H1 (cell line): ENCODE measurements at regions not wholly inside any gene's neighbourhood (a gene's known extent, or its start where the extent isn't known, plus 50 kb on each side); places are given as distances from the start of the nearest gene placed in this dataset.

Experiments used
- CTCF ChIA-PET: fragments of 300-600 bp; sonication (Branson Sonifier 250); formaldehyde crosslinking; loops from one replicate; lab custom pipeline; 2021; ENCODE audit not compliant: partially characterized antibody; lab: Charles Lee
- POLR2A ChIA-PET: fragments of 300-600 bp; sonication (Branson Sonifier 250); formaldehyde crosslinking; loops from one replicate; lab custom pipeline; 2021; ENCODE audit warnings: inconsistent platforms; ENCODE audit not compliant: partially characterized antibody; lab: Charles Lee
- DNase-seq, 2 experiments: peaks; one replicate each; pipeline versions ENCODE4 v3.0.0 to v3.0.0-alpha.2; 2010 to 2022; ENCODE audit warnings: low spot score in 2 of 2, low read depth in 1 of 2, mixed read lengths in 1 of 2
- FAIRE-seq: peaks from 2 replicates; lab custom pipeline; 2011; peaks lifted over from hg19 to GRCh38; lab: Jason Lieb, UNC
- H2AFZ ChIP-seq: 2 replicates; pipeline ENCODE4 v1.8.1; 2012; ENCODE audit warnings: low read length, inconsistent platforms
- H2AK5ac ChIP-seq: 2 replicates; pipeline ENCODE4 v1.6.1; 2013; ENCODE audit warnings: low read depth, low read length
- H2BK120ac ChIP-seq: replicated peaks from 2 replicates; pipeline ENCODE3; 2013; ENCODE audit warnings: low read depth, low read length, inconsistent platforms
- H2BK12ac ChIP-seq: 2 replicates; pipeline ENCODE4 v1.6.1; 2013; ENCODE audit warnings: low read depth, low read length
- H2BK15ac ChIP-seq: 2 replicates; pipeline ENCODE4 v1.6.1; 2013; ENCODE audit warnings: low read length
- H2BK20ac ChIP-seq: 2 replicates; pipeline ENCODE4 v1.6.1; 2013; ENCODE audit warnings: low read length
- H2BK5ac ChIP-seq: 2 replicates; pipeline ENCODE4 v1.6.1; 2013; ENCODE audit warnings: low read depth, low read length
- H3K14ac ChIP-seq: 2 replicates; pipeline ENCODE4 v1.6.1; 2013; ENCODE audit warnings: inconsistent platforms; ENCODE audit not compliant: insufficient read length
- H3K18ac ChIP-seq: 2 replicates; pipeline ENCODE4 v1.6.1; 2013; ENCODE audit warnings: low read length; ENCODE audit errors: extremely low read depth
- H3K23ac ChIP-seq: 2 replicates; pipeline ENCODE4 v1.6.1; 2013; ENCODE audit warnings: inconsistent platforms; ENCODE audit not compliant: insufficient read length
- H3K23me2 ChIP-seq: 2 replicates; pipeline ENCODE4 v1.6.1; 2013; ENCODE audit warnings: low read depth, low read length
- H3K27ac ChIP-seq: 2 replicates; pipeline ENCODE4 v1.6.1; 2011; ENCODE audit warnings: low read depth, low read length, inconsistent platforms
- H3K27me3 ChIP-seq, 4 experiments: replicated peaks in 1 of 4; 1 replicate in 1 of 4; 2 replicates in 3 of 4; pipeline versions ENCODE4 v1.6.1 to v1.8.1; 2011 to 2013; ENCODE audit warnings: low read length in 3 of 4, mild to moderate bottlenecking in 3 of 4, inconsistent platforms in 2 of 4, mixed read lengths in 2 of 4, moderate library complexity in 1 of 4; ENCODE audit not compliant: control insufficient read depth in 3 of 4, insufficient read depth in 3 of 4; ENCODE audit errors: extremely low read depth in 1 of 4
- H3K36me3 ChIP-seq, 4 experiments: 2 replicates each; pipeline versions ENCODE4 v1.6.1 to v1.8.1; 2011 to 2013; ENCODE audit warnings: mild to moderate bottlenecking in 4 of 4, low read length in 3 of 4, moderate library complexity in 2 of 4, control low read depth in 1 of 4, inconsistent platforms in 1 of 4; ENCODE audit not compliant: insufficient read depth in 4 of 4, control insufficient read depth in 2 of 4
- H3K4ac ChIP-seq: replicated peaks from 2 replicates; pipeline ENCODE3; 2013; ENCODE audit warnings: low read length, low read depth, mixed read lengths, inconsistent platforms; ENCODE audit not compliant: insufficient read length
- H3K4me1 ChIP-seq, 4 experiments: replicated peaks in 1 of 4; 1 replicate in 1 of 4; 2 replicates in 3 of 4; pipeline versions ENCODE4 v1.6.1 to v1.8.1; 2011 to 2013; ENCODE audit warnings: low read length in 3 of 4, inconsistent platforms in 2 of 4, mixed read lengths in 1 of 4; ENCODE audit not compliant: insufficient read depth in 4 of 4, control insufficient read depth in 3 of 4
- H3K4me2 ChIP-seq, 2 experiments: 2 replicates each; pipeline versions ENCODE4 v1.6.1 to v1.8.1; 2011 to 2013; ENCODE audit warnings: low read depth in 2 of 2, low read length in 2 of 2, control low read depth in 1 of 2, inconsistent platforms in 1 of 2, mild to moderate bottlenecking in 1 of 2; ENCODE audit not compliant: insufficient read depth in 1 of 2
- H3K4me3 ChIP-seq, 4 experiments: fragments of 200-600, 300-600 bp in 1 of 4; sonication (generic), shearing (Covaris generic), sonication (Bioruptor Twin) in 1 of 4; 2 replicates each; pipeline versions ENCODE4 v1.5.1 to v1.8.1; 2011 to 2016; ENCODE audit warnings: low read length in 4 of 4, low read depth in 3 of 4, control low read depth in 2 of 4, inconsistent platforms in 2 of 4, mild to moderate bottlenecking in 2 of 4, mixed read lengths in 1 of 4, moderate library complexity in 1 of 4; ENCODE audit not compliant: insufficient read depth in 2 of 4; ENCODE audit errors: extremely low read depth in 1 of 4
- H3K56ac ChIP-seq: replicated peaks from 2 replicates; pipeline ENCODE3; 2013; ENCODE audit warnings: low read depth, mild to moderate bottlenecking, mixed read lengths, low read length, inconsistent platforms; ENCODE audit not compliant: insufficient read length
- H3K79me1 ChIP-seq: 2 replicates; pipeline ENCODE4 v1.6.1; 2013; ENCODE audit warnings: low read depth, low read length, control low read depth
- H3K79me2 ChIP-seq, 2 experiments: 2 replicates each; pipeline versions ENCODE4 v1.6.1 to v1.8.1; 2012 to 2013; ENCODE audit warnings: low read length in 2 of 2, mild to moderate bottlenecking in 2 of 2, inconsistent platforms in 1 of 2; ENCODE audit not compliant: insufficient read depth in 2 of 2, control insufficient read depth in 1 of 2
- H3K9ac ChIP-seq, 4 experiments: replicated peaks in 1 of 4; 1 replicate in 1 of 4; 2 replicates in 3 of 4; pipeline versions ENCODE4 v1.6.1 to v1.8.1; 2011 to 2013; ENCODE audit warnings: low read depth in 3 of 4, low read length in 3 of 4, control low read depth in 2 of 4, mild to moderate bottlenecking in 2 of 4, moderate library complexity in 2 of 4, inconsistent platforms in 1 of 4; ENCODE audit errors: extremely low read depth in 1 of 4
- H3K9me3 ChIP-seq, 2 experiments: 2 replicates each; pipeline versions ENCODE4 v1.6.1 to v1.8.1; 2012 to 2013; ENCODE audit warnings: mild to moderate bottlenecking in 2 of 2, moderate library complexity in 2 of 2, control low read depth in 1 of 2, inconsistent platforms in 1 of 2, low read depth in 1 of 2, low read length in 1 of 2, mixed read lengths in 1 of 2; ENCODE audit not compliant: insufficient read depth in 2 of 2
- H4K20me1 ChIP-seq, 2 experiments: replicated peaks in 1 of 2; 2 replicates each; pipeline versions ENCODE3 to v1.8.1; 2011 to 2013; ENCODE audit warnings: inconsistent platforms in 2 of 2, low read length in 2 of 2, mild to moderate bottlenecking in 1 of 2; ENCODE audit not compliant: insufficient read depth in 2 of 2, control insufficient read depth in 1 of 2
- H4K5ac ChIP-seq: 2 replicates; pipeline ENCODE4 v1.6.1; 2013; ENCODE audit warnings: low read length, low read depth, mixed read lengths, inconsistent platforms; ENCODE audit not compliant: insufficient read length
- H4K8ac ChIP-seq: 2 replicates; pipeline ENCODE4 v1.8.0; 2013; ENCODE audit warnings: mild to moderate bottlenecking, moderate library complexity, low read length, inconsistent platforms; ENCODE audit not compliant: insufficient read depth; ENCODE audit errors: extremely low read depth
- H4K91ac ChIP-seq: replicated peaks from 2 replicates; pipeline ENCODE3; 2013; ENCODE audit warnings: low read length, mixed read lengths, inconsistent platforms; ENCODE audit not compliant: insufficient read length
- ASH2L ChIP-seq: fragments of 200-600, 300-600 bp; sonication (generic); IDR thresholded peaks from one replicate; pipeline ENCODE4 v1.7.1; 2017; ENCODE audit warnings: low read length
- CREB1 ChIP-seq: IDR thresholded peaks from 2 replicates; pipeline ENCODE4 v1.6.1; 2012; ENCODE audit warnings: inconsistent platforms
- KDM4A ChIP-seq: IDR thresholded peaks from one replicate; pipeline ENCODE4 v1.7.1; 2012; ENCODE audit warnings: low read depth, mild to moderate bottlenecking, moderate library complexity, low read length, inconsistent platforms; ENCODE audit not compliant: severe bottlenecking
- MAX ChIP-seq: IDR thresholded peaks from 2 replicates; pipeline ENCODE4 v1.6.1; 2012; ENCODE audit warnings: inconsistent platforms
- PHF8 ChIP-seq: fragments of 200-600 bp; sonication (generic); conservative IDR thresholded peaks from 2 replicates; pipeline ENCODE4 v1.7.1; 2012; ENCODE audit warnings: low read depth, mild to moderate bottlenecking, inconsistent platforms, low read length, moderate library complexity
- SIN3A ChIP-seq, 2 experiments: IDR thresholded peaks in 1 of 2; conservative IDR thresholded peaks in 1 of 2; 2 replicates each; pipeline ENCODE4 v1.6.1; 2011 to 2012; ENCODE audit warnings: low read length in 2 of 2, improper control_type of control experiment in 1 of 2, low read depth in 1 of 2, mild to moderate bottlenecking in 1 of 2
- SIX5 ChIP-seq: IDR thresholded peaks from 2 replicates; pipeline ENCODE4 v1.6.1; 2011; ENCODE audit warnings: mild to moderate bottlenecking, low read depth, low read length
- SP1 ChIP-seq: IDR thresholded peaks from 2 replicates; pipeline ENCODE4 v1.6.1; 2011; ENCODE audit warnings: low read depth, low read length
- TAF7 ChIP-seq: optimal IDR thresholded peaks from 2 replicates; pipeline ENCODE3; 2011; ENCODE audit warnings: low read depth, mild to moderate bottlenecking, inconsistent platforms, low read length, moderate library complexity, borderline replicate concordance
- TBP ChIP-seq: IDR thresholded peaks from 2 replicates; pipeline ENCODE4 v1.6.1; 2011; ENCODE audit warnings: low read depth, low read length, improper control_type of control experiment
- TCF12 ChIP-seq: IDR thresholded peaks from 2 replicates; pipeline ENCODE4 v1.6.1; 2011; ENCODE audit warnings: low read depth, mild to moderate bottlenecking, low read length
- TEAD4 ChIP-seq: IDR thresholded peaks from 2 replicates; pipeline ENCODE4 v1.6.1; 2012; ENCODE audit warnings: low read depth, low read length, inconsistent platforms, mixed read lengths
- YY1 ChIP-seq: IDR thresholded peaks from 2 replicates; pipeline ENCODE4 v1.6.1; 2011; ENCODE audit warnings: low read depth, mild to moderate bottlenecking, low read length
- ZNF274 ChIP-seq: IDR thresholded peaks from 2 replicates; pipeline ENCODE4 v1.7.0; 2012; ENCODE audit warnings: low read length, borderline replicate concordance; ENCODE audit errors: extremely low read depth
- WGBS, 2 experiments: shearing (Covaris generic) in 1 of 2; methylation state at CpG; one replicate each; pipeline versions ENCODE4 v1.1.6 to v1.1.7; 2013 to 2015; ENCODE audit warnings: low lambda C conversion rate in 2 of 2, mixed read lengths in 2 of 2, inconsistent platforms in 1 of 2, low coverage in 1 of 2, missing lambda C conversion rate in 1 of 2; ENCODE audit not compliant: insufficient replicate concordance in 2 of 2, insufficient coverage in 1 of 2, insufficient read length in 1 of 2; ENCODE audit errors: extremely low coverage in 1 of 2, missing lambda C conversion rate in 1 of 2; 5-methylcytosine and 5-hydroxymethylcytosine counted together

- Histone ChIP-seq H3K23me2 (no peaks in the 10 kb centered on the region), H3K4me2 (no peak overlapping the region), H4K20me1 (no peaks in the 10 kb centered on the region), H3K4me3 (no peak overlapping the region), H4K8ac (no peak overlapping the region), H3K79me2 (no peaks in the 10 kb centered on the region), H2BK15ac (no peak overlapping the region), H3K27me3 (no peaks in the 10 kb centered on the region), H2AK5ac (no peak overlapping the region), H3K56ac (no peak overlapping the region), H3K9ac (no peak overlapping the region), H3K27ac (no peak overlapping the region), H3K4ac (no peak overlapping the region), H2BK12ac (no peak overlapping the region), H3K14ac (no peak overlapping the region), H3K23ac (no peak overlapping the region), H4K91ac (no peak overlapping the region), H2BK20ac (no peak overlapping the region), H2BK120ac (no peak overlapping the region), H4K5ac (no peak overlapping the region), H3K79me1 (no peaks in the 10 kb centered on the region), H3K4me1 (no peaks in the 10 kb centered on the region; a peak in 1 of 7 replicates), H2BK5ac (no peak overlapping the region), H3K18ac (no peak overlapping the region), H2AFZ (no peak overlapping the region), H3K9me3 (no peaks in the 10 kb centered on the region), H3K36me3 (no peaks in the 10 kb centered on the region)
- WGBS, 2 experiments: 95% methylated on average over 20 of the region's 20 CpGs; no CpG with 5 or more reads in 1 of the 2 experiments
- POLR2A ChIA-PET: no interaction called here
- CTCF ChIA-PET: no interaction called here
- no peak for DNase-seq
- FAIRE-seq: no peak
- TF ChIP-seq SIX5 (no peak), TCF12 (no peak), SIN3A (conservative IDR thresholded peaks at IDR 0.05 in 1 of 2, IDR thresholded peaks at IDR 0.05 in 1 of 2; ENCODE audit: low read depth in 1 of 2, low read length in 2 of 2) (no peak), YY1 (no peak), TEAD4 (no peak), CREB1 (no peak), TBP (no peak), TAF7 (no peak), KDM4A (no peak), ZNF274 (no peak), MAX (no peak), PHF8 (no peak), SP1 (no peak), ASH2L (no peak)
Observed at GRCh38 chr2:238698451-238699306, 149.2 kb upstream of the TWIST2 start.
